ENCODE measurements at regions not wholly inside any gene's neighbourhood (a gene's known extent, or its start where the extent isn't known, plus 50 kb on each side); places are given as distances from the start of the nearest gene placed in this dataset.

DNA sequence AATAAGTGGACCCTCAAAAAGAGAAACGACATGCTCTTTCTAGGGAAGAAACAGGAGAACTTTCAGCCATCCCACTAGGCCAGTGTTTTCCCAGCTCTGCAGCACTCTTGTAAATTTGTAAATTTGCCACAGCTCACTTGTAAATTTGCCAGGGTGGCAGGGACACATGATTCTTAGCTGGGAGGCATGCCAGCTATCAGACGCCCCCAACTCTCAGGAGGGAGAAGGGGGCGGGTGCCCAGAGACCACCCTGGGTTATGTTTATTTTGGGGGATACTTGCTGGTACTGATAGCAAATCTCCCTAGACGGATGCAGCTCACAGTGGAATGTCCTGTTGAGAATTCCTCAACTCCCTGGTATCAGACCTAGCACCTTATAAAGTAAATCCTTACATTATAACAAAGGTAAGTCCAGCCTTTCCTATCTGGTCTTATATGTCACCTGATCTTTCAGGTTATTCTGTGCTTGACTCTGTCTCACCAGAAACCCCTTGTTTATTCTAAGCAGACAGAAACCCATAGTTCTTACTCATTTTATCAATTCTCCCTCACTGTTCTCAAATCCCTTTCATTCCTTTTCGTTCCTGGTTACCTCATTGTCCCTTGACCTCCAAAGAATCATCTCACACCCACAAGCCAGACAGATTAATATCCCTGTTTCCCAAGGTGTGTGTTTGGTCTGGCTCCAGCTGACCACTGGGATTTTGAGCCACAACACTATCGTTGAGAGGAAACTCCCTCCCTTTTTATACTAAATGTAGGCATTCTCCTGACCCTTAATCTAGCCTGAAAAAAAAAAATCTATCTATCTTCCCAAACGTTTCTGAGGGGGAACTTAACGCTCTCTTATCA lies 69.3 kb upstream of the HMGA2 start:
- Histone ChIP-seq H3K27me3 (replicated peaks; ENCODE audit: insufficient read depth, low read depth, low read length, poor library complexity) (no peaks in the 10 kb centered on the region), H3K4me3 (ENCODE audit: low read depth, low read length, poor library complexity, severe bottlenecking) (no peak overlapping the region), H3K9me3 (ENCODE audit: low read depth, low read length, poor library complexity, severe bottlenecking) (no peaks in the 10 kb centered on the region), H3K4me1 (ENCODE audit: insufficient read depth, low read length, poor library complexity, severe bottlenecking) (no peaks in the 10 kb centered on the region), H3K27ac (ENCODE audit: low read depth, low read length, poor library complexity, severe bottlenecking) (no peak overlapping the region), H3K36me3 (ENCODE audit: insufficient read depth, low read length, poor library complexity, severe bottlenecking) (no peaks in the 10 kb centered on the region)
- BruUV-seq (replicated peaks), result no TSS peak
- intact Hi-C loops (cut with micrococcal nuclease; ENCODE audit: unreplicated experiment), result no loop called here
- no peak for TF ChIP-seq EZH2 (IDR thresholded peaks at IDR 0.05; ENCODE audit: borderline replicate concordance, low read depth, low read length, poor library complexity, severe bottlenecking)
- no peak for TF ChIP-seq CTCF (conservative IDR thresholded peaks at IDR 0.05; ENCODE audit: low read depth, low read length)
- DNase-seq (ENCODE audit: low spot score), result no peak
- ChIA-PET CTCF (no interaction called here), POLR2A (ENCODE audit: low non-redundant PET) (interaction anchor here (0.6 kb wide), 1 partner anchor 25 kb away, joined by 3 read pairs; no protein-coding TSS in a partner anchor)

DNA sequence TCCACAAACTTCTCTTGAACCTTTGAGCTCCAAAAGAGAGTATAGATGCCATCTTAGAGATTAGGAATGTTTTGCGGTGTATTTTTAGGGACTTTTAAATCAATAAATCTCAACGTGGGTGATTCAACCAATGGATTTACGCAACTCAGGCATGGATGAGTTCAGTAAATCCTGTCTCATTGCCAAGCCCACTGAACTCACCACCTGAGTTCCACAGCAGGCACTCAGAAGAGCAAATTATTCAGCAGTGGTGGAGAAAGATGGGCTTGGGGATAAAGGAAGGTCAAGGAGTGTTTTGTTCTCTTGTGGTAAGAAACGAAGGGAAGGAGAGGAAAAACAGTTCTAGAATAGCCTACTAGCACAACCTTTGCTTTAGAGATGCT lies 68.7 kb upstream of the HMGA2 start:
- TF ChIP-seq EZH2 (IDR thresholded peaks at IDR 0.05; ENCODE audit: borderline replicate concordance, low read depth, low read length, poor library complexity, severe bottlenecking) (no peak), CTCF (conservative IDR thresholded peaks at IDR 0.05; ENCODE audit: low read depth, low read length) (no peak)
- intact Hi-C loops (cut with micrococcal nuclease; ENCODE audit: unreplicated experiment), result no loop called here
- H3K9me3 ChIP-seq (ENCODE audit: low read depth, low read length, poor library complexity, severe bottlenecking), result no peaks in the 10 kb centered on the region
- ChIA-PET POLR2A (ENCODE audit: low non-redundant PET) (no interaction called here), CTCF (no interaction called here)
- H3K36me3 ChIP-seq (ENCODE audit: insufficient read depth, low read length, poor library complexity, severe bottlenecking), result no peaks in the 10 kb centered on the region
- no peak overlapping the region for H3K27ac ChIP-seq (ENCODE audit: low read depth, low read length, poor library complexity, severe bottlenecking)
- BruUV-seq (replicated peaks), result no TSS peak
- no peaks in the 10 kb centered on the region for H3K27me3 ChIP-seq (replicated peaks; ENCODE audit: insufficient read depth, low read depth, low read length, poor library complexity)
- no peak overlapping the region for H3K4me3 ChIP-seq (ENCODE audit: low read depth, low read length, poor library complexity, severe bottlenecking)
- DNase-seq (ENCODE audit: low spot score), result no peak
- no peaks in the 10 kb centered on the region for H3K4me1 ChIP-seq (ENCODE audit: insufficient read depth, low read length, poor library complexity, severe bottlenecking)

- TF ChIP-seq EZH2 (IDR thresholded peaks at IDR 0.05; ENCODE audit: borderline replicate concordance, low read depth, low read length, poor library complexity, severe bottlenecking) (no peak), CTCF (conservative IDR thresholded peaks at IDR 0.05; ENCODE audit: low read depth, low read length) (no peak)
- no TSS peak for BruUV-seq (replicated peaks)
- DNase-seq (ENCODE audit: low spot score), result no peak
- H3K4me1 ChIP-seq (ENCODE audit: insufficient read depth, low read length, poor library complexity, severe bottlenecking), result no peaks in the 10 kb centered on the region
- H3K27me3 ChIP-seq (replicated peaks; ENCODE audit: insufficient read depth, low read depth, low read length, poor library complexity), result no peaks in the 10 kb centered on the region
- ChIA-PET CTCF (no interaction called here), POLR2A (ENCODE audit: low non-redundant PET) (no interaction called here)
- intact Hi-C loops (cut with micrococcal nuclease; ENCODE audit: unreplicated experiment), result no loop called here
- H3K9me3 ChIP-seq (ENCODE audit: low read depth, low read length, poor library complexity, severe bottlenecking), result no peaks in the 10 kb centered on the region
- no peaks in the 10 kb centered on the region for H3K36me3 ChIP-seq (ENCODE audit: insufficient read depth, low read length, poor library complexity, severe bottlenecking)
- H3K4me3 ChIP-seq (ENCODE audit: low read depth, low read length, poor library complexity, severe bottlenecking), result no peak overlapping the region
- no peak overlapping the region for H3K27ac ChIP-seq (ENCODE audit: low read depth, low read length, poor library complexity, severe bottlenecking)
Observed at GRCh38 chr12:65756267-65756666, 68.0 kb upstream of the HMGA2 start.
